HepG2 (cell line): ENCODE measurements at regions not wholly inside any gene's neighbourhood (a gene's known extent, or its start where the extent isn't known, plus 50 kb on each side); places are given as distances from the start of the nearest gene placed in this dataset.

Experiments used
- AGO1 ChIP-seq: fragments of 200-400 bp; formaldehyde crosslinking; IDR thresholded peaks from 2 replicates; pipeline ENCODE4 v1.6.1; 2017; ENCODE audit warnings: mild to moderate bottlenecking, low read depth, low read length, moderate library complexity; ENCODE audit not compliant: poor library complexity, severe bottlenecking
- CBFB ChIP-seq: sonication (generic); formaldehyde crosslinking; IDR thresholded peaks from 2 replicates; pipeline ENCODE4 v1.4.0; 2020; ENCODE audit warnings: missing genetic modification reagents
- CREB1 ChIP-seq, 2 experiments: fragments of 450-650 bp in 1 of 2; IDR thresholded peaks; 2 replicates each; pipeline ENCODE4 v1.6.1; 2016 to 2017; ENCODE audit warnings: control low read depth in 1 of 2, mild to moderate bottlenecking in 1 of 2, missing compliant biosample characterization in 1 of 2, missing genetic modification characterization in 1 of 2
- HDAC2 ChIP-seq: sonication (generic); formaldehyde crosslinking; IDR thresholded peaks from 2 replicates; pipeline ENCODE4 v1.4.0; 2020; ENCODE audit warnings: missing genetic modification reagents
- KDM5A ChIP-seq: fragments of 200-600 bp; sonication (generic); IDR thresholded peaks from 2 replicates; pipeline ENCODE4 v1.7.0; 2018; ENCODE audit warnings: antibody characterized with exemption, mild to moderate bottlenecking, low read length, borderline replicate concordance
- KLF16 ChIP-seq, 2 experiments: sonication (generic) in 1 of 2; formaldehyde crosslinking in 1 of 2; IDR thresholded peaks; 2 replicates each; pipeline versions ENCODE4 v1.6.1 to v1.8.0; 2016 to 2023; ENCODE audit warnings: missing genetic modification reagents in 2 of 2, missing compliant biosample characterization in 1 of 2
- MAFF ChIP-seq: IDR thresholded peaks from 2 replicates; pipeline ENCODE4 v1.6.1; 2011; ENCODE audit warnings: low read depth, low read length, improper control_type of control experiment
- POGZ ChIP-seq: sonication (generic); formaldehyde crosslinking; IDR thresholded peaks from 2 replicates; pipeline ENCODE4 v1.4.0; 2020; ENCODE audit warnings: mild to moderate bottlenecking, missing genetic modification reagents
- SNAI1 ChIP-seq: sonication (generic); formaldehyde crosslinking; IDR thresholded peaks from 2 replicates; pipeline ENCODE4 v1.5.0; 2020; ENCODE audit warnings: mild to moderate bottlenecking, missing genetic modification reagents, borderline replicate concordance
- SP140L ChIP-seq: sonication (generic); formaldehyde crosslinking; IDR thresholded peaks from 2 replicates; pipeline ENCODE4 v1.4.0; 2020; ENCODE audit warnings: missing genetic modification reagents, borderline replicate concordance
- STAG1 ChIP-seq: sonication (generic); formaldehyde crosslinking; IDR thresholded peaks from 2 replicates; pipeline ENCODE4 v1.4.0; 2020; ENCODE audit warnings: missing genetic modification reagents
- TCF7 ChIP-seq: sonication (generic); IDR thresholded peaks from 2 replicates; pipeline ENCODE4 v1.6.1; 2016; ENCODE audit warnings: antibody characterized with exemption, low read depth
- ZFP36L2 ChIP-seq: sonication (generic); formaldehyde crosslinking; IDR thresholded peaks from 2 replicates; pipeline ENCODE4 v1.4.0; 2020; ENCODE audit warnings: missing genetic modification reagents
- TF ChIP-seq, protein P1 (sequence below): IDR thresholded peaks from 2 replicates; pipeline ENCODE4 v1.4.0; 2020; ENCODE audit warnings: mild to moderate bottlenecking, missing genetic modification reagents
- TF ChIP-seq, protein P2 (sequence below): sonication (generic); formaldehyde crosslinking; IDR thresholded peaks from 2 replicates; pipeline ENCODE4 v1.4.0; 2020; ENCODE audit warnings: missing genetic modification reagents
- TF ChIP-seq, protein P3 (sequence below): sonication (generic); formaldehyde crosslinking; IDR thresholded peaks from 2 replicates; pipeline ENCODE4 v1.4.0; 2020; ENCODE audit warnings: missing genetic modification reagents
- TF ChIP-seq, protein P4 (sequence below), 2 experiments: fragments of 450-650 bp in 1 of 2; sonication (generic) in 1 of 2; formaldehyde crosslinking; IDR thresholded peaks; 2 replicates each; pipeline versions ENCODE4 v1.5.0 to v1.8.0; 2020 to 2022; ENCODE audit warnings: mild to moderate bottlenecking in 1 of 2, missing genetic modification reagents in 1 of 2
- TF ChIP-seq, protein P5 (sequence below): sonication (generic); formaldehyde crosslinking; IDR thresholded peaks from 2 replicates; pipeline ENCODE4 v1.4.0; 2020; ENCODE audit warnings: missing genetic modification reagents

DNA sequence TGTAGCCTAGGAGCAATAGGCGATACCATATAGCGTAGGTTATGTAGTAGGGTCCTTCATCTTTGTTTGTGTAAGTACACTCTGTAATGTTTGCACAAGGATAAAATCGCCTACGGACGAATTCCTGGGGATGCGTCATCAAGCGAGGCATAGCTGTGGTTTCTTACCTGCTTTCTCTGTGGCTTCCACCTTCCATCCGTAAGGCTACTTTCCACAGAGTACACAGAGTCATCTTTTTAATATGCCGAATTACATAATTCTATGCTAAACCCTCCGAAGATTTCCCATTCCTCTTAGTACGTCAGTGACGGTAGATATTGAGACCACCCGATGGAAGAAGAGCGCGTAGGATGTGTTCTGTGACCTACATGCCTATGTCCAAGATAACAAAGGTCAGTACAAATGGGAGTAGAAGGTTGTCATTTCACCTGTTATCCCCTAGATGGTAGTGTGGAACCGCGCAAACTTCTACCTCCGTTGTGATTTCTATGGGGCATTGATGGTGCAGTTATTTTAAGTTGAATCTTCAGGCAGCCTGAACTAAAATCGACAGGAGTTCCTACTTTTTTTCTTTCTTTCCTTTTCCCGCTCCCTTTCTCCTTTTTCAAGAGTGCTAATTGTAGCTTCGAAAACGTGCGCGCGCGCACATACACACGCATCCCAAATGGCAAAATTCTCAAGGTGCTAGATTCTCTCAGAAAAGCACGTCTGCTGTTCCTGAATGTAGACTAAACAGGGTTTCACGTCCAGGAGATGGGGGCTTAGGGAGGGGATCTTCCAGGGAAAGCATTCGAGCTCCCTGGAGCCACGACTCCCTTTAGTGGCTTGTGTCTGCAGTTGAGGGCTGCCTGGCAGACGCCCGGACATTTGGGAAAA is 111.7 kb upstream of the MBL2 start (continued):
- TF ChIP-seq KLF16 (CRISPR knock-in tag; IDR thresholded peaks at IDR 0.05) (peak in 1 of 2 experiments; percentile 58; a peak in 1 of 4 replicates), ZFP36L2 (no peak), AGO1 (no peak), STAG1 (peak; percentile 86), HDAC2 (CRISPR knock-in tag) (peak; percentile 52; the same call in 1 of the 2 replicates), TCF7 (peak; percentile 64; the same call in 1 of the 2 replicates), POGZ (CRISPR knock-in tag) (0 out of 2 replicates have a peak, but pooled peaks have one; percentile 9), SNAI1 (CRISPR knock-in tag) (no peak), CBFB (0 out of 2 replicates have a peak, but pooled peaks have one; percentile 62), MAFF (peak; percentile 38; the same call in 1 of the 2 replicates), SP140L (no peak), KDM5A (0 out of 2 replicates have a peak, but pooled peaks have one; percentile 31), CREB1 (IDR thresholded peaks at IDR 0.05) (peak; percentile 76), CREB1 (CRISPR knock-in tag; IDR thresholded peaks at IDR 0.05) (peak; percentile 57)
- TF ChIP-seq, protein P1, sequence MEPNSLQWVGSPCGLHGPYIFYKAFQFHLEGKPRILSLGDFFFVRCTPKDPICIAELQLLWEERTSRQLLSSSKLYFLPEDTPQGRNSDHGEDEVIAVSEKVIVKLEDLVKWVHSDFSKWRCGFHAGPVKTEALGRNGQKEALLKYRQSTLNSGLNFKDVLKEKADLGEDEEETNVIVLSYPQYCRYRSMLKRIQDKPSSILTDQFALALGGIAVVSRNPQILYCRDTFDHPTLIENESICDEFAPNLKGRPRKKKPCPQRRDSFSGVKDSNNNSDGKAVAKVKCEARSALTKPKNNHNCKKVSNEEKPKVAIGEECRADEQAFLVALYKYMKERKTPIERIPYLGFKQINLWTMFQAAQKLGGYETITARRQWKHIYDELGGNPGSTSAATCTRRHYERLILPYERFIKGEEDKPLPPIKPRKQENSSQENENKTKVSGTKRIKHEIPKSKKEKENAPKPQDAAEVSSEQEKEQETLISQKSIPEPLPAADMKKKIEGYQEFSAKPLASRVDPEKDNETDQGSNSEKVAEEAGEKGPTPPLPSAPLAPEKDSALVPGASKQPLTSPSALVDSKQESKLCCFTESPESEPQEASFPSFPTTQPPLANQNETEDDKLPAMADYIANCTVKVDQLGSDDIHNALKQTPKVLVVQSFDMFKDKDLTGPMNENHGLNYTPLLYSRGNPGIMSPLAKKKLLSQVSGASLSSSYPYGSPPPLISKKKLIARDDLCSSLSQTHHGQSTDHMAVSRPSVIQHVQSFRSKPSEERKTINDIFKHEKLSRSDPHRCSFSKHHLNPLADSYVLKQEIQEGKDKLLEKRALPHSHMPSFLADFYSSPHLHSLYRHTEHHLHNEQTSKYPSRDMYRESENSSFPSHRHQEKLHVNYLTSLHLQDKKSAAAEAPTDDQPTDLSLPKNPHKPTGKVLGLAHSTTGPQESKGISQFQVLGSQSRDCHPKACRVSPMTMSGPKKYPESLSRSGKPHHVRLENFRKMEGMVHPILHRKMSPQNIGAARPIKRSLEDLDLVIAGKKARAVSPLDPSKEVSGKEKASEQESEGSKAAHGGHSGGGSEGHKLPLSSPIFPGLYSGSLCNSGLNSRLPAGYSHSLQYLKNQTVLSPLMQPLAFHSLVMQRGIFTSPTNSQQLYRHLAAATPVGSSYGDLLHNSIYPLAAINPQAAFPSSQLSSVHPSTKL (CRISPR knock-in tag), result peak; percentile 91
- TF ChIP-seq, protein P2, sequence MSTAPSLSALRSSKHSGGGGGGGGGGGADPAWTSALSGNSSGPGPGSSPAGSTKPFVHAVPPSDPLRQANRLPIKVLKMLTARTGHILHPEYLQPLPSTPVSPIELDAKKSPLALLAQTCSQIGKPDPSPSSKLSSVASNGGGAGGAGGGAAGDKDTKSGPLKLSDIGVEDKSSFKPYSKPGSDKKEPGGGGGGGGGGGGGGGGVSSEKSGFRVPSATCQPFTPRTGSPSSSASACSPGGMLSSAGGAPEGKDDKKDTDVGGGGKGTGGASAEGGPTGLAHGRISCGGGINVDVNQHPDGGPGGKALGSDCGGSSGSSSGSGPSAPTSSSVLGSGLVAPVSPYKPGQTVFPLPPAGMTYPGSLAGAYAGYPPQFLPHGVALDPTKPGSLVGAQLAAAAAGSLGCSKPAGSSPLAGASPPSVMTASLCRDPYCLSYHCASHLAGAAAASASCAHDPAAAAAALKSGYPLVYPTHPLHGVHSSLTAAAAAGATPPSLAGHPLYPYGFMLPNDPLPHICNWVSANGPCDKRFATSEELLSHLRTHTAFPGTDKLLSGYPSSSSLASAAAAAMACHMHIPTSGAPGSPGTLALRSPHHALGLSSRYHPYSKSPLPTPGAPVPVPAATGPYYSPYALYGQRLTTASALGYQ (CRISPR knock-in tag), result peak; percentile 29; the same call in 1 of the 2 replicates
- TF ChIP-seq, protein P3, sequence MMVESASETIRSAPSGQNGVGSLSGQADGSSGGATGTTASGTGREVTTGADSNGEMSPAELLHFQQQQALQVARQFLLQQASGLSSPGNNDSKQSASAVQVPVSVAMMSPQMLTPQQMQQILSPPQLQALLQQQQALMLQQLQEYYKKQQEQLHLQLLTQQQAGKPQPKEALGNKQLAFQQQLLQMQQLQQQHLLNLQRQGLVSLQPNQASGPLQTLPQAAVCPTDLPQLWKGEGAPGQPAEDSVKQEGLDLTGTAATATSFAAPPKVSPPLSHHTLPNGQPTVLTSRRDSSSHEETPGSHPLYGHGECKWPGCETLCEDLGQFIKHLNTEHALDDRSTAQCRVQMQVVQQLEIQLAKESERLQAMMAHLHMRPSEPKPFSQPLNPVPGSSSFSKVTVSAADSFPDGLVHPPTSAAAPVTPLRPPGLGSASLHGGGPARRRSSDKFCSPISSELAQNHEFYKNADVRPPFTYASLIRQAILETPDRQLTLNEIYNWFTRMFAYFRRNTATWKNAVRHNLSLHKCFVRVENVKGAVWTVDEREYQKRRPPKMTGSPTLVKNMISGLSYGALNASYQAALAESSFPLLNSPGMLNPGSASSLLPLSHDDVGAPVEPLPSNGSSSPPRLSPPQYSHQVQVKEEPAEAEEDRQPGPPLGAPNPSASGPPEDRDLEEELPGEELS (CRISPR knock-in tag), result peak; percentile 67
- TF ChIP-seq, protein P4, sequence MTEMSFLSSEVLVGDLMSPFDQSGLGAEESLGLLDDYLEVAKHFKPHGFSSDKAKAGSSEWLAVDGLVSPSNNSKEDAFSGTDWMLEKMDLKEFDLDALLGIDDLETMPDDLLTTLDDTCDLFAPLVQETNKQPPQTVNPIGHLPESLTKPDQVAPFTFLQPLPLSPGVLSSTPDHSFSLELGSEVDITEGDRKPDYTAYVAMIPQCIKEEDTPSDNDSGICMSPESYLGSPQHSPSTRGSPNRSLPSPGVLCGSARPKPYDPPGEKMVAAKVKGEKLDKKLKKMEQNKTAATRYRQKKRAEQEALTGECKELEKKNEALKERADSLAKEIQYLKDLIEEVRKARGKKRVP (CRISPR knock-in tag; IDR thresholded peaks at IDR 0.05), result 0 out of 4 replicates have a peak, but pooled peaks of 1 of the 2 experiments have one; percentile 12
- TF ChIP-seq, protein P5, sequence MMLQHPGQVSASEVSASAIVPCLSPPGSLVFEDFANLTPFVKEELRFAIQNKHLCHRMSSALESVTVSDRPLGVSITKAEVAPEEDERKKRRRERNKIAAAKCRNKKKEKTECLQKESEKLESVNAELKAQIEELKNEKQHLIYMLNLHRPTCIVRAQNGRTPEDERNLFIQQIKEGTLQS, result peak; percentile 94
